HL-60 (cell line): ENCODE measurements at regions not wholly inside any gene's neighbourhood (a gene's known extent, or its start where the extent isn't known, plus 50 kb on each side); places are given as distances from the start of the nearest gene placed in this dataset.

ENCODE experiments used
- DNase-seq, 2 experiments: peaks; one replicate each; pipeline ENCODE4 v3.0.0-alpha.2; 2010 to 2020; ENCODE audit warnings: low read depth in 1 of 2, low spot score in 1 of 2
- H3K27ac ChIP-seq: fragments of 250-450 bp; sonication (Bioruptor Pico); replicated peaks from 2 replicates; pipeline ENCODE4 v1.5.1; 2020; ENCODE audit warnings: mild to moderate bottlenecking, moderate library complexity
- H3K27me3 ChIP-seq: fragments of 250-450 bp; sonication (Bioruptor Pico); 2 replicates; pipeline ENCODE4 v1.5.1; 2021; ENCODE audit warnings: mild to moderate bottlenecking, moderate library complexity; ENCODE audit not compliant: insufficient read depth, poor library complexity, severe bottlenecking
- H3K4me3 ChIP-seq: replicated peaks from 2 replicates; pipeline ENCODE4 v1.5.1; 2011; ENCODE audit warnings: mild to moderate bottlenecking, control low read depth, low read length; ENCODE audit not compliant: insufficient read depth
- CTCF ChIP-seq: IDR thresholded peaks from one replicate; pipeline ENCODE4 v1.5.1; 2011; ENCODE audit warnings: low read length, control low read depth, inconsistent platforms; ENCODE audit not compliant: insufficient read depth
- GABPA ChIP-seq: IDR thresholded peaks from 2 replicates; pipeline ENCODE4 v1.6.1; 2012; ENCODE audit warnings: low read depth
- POLR2AphosphoS5 ChIP-seq: IDR thresholded peaks from 2 replicates; pipeline ENCODE4 v1.6.1; 2012; ENCODE audit warnings: low read depth
- REST ChIP-seq: IDR thresholded peaks from 2 replicates; pipeline ENCODE4 v1.6.1; 2012; ENCODE audit warnings: low read depth; ENCODE audit not compliant: insufficient replicate concordance
- SPI1 ChIP-seq: IDR thresholded peaks from 2 replicates; pipeline ENCODE4 v1.6.1; 2012; ENCODE audit warnings: low read depth, mild to moderate bottlenecking, borderline replicate concordance

GRCh38 chr4:135434936-135435335, 1233.3 kb upstream of the PABPC4L start:
- Histone ChIP-seq H3K27ac (no peak overlapping the region), H3K4me3 (no peak overlapping the region), H3K27me3 (no peaks in the 10 kb centered on the region)
- no peak for TF ChIP-seq POLR2AphosphoS5
- no peak for TF ChIP-seq CTCF
- TF ChIP-seq GABPA, result no peak
- TF ChIP-seq REST, result no peak
- no peak for DNase-seq

GRCh38 chr4:135429528-135429927, 1227.9 kb upstream of the PABPC4L start:
- no peaks in the 10 kb centered on the region for H3K27me3 ChIP-seq
- H3K27ac ChIP-seq, result no peak overlapping the region
- DNase-seq, result no peak
- TF ChIP-seq SPI1 (no peak), REST (no peak), POLR2AphosphoS5 (no peak), GABPA (no peak), CTCF (no peak)
- no peak overlapping the region for H3K4me3 ChIP-seq

DNA sequence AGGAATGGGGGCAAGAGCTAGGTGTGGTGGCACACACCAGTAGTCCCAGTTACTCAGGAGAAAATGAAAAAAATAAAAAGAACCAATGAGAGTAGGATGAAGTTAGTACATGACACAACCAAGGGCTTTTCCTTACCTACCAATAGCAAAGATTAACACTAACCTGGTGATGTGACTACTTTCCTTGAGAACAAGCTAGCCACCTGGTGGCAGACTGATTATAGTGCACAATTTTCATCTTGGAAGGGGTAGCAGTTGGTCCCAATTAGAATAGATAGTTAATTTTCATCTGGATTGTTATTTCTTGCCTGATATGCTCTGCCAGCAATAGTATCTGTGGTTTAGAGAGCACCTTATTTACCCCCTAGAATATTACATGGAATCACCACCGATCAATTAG, 1216.8 kb upstream of the PABPC4L start:
- DNase-seq, result no peak

More for the DNA sequence above, 1216.8 kb upstream of the PABPC4L start:
- Histone ChIP-seq H3K27me3 (no peaks in the 10 kb centered on the region), H3K4me3 (no peak overlapping the region), H3K27ac (no peak overlapping the region)
- TF ChIP-seq CTCF (peak; percentile 12), REST (no peak)
